ENCODE measurements at regions not wholly inside any gene's neighbourhood (a gene's known extent, or its start where the extent isn't known, plus 50 kb on each side); places are given as distances from the start of the nearest gene placed in this dataset.
"Not testable (repeated sequence)": the region's sequence is repeated elsewhere in the genome, so short reads cannot be mapped to it uniquely, and the experiment has no call there.

GRCh38 chrX:39769748-39770147, 328.0 kb downstream of the BCOR start:
- DNase-seq (ENCODE audit: low spot score) = no peak

DNA sequence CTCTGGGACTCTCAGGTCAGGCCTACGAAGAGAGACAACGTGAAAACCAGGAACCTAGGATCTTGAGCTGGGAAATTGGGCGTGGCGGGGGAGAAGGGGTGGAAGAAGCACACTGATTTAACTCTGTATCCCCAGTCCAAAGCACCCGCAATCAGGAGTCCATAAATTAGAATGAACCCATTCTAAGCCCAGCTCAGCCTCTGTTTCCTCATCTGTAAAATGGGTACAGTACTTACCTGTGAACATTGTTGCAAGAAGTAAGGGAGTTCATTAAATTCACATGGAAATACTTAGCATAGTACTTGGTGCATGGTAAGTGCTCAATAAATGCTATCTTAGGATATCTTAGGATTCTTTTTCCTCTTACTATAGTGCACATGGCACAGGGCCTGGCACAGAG, 326.7 kb downstream of the BCOR start:
- no peak for DNase-seq (ENCODE audit: low spot score)

- peak; percentile 74 for DNase-seq (ENCODE audit: low spot score)
Measured at GRCh38 chrX:39772057-39772832, 325.5 kb downstream of the BCOR start.

DNA sequence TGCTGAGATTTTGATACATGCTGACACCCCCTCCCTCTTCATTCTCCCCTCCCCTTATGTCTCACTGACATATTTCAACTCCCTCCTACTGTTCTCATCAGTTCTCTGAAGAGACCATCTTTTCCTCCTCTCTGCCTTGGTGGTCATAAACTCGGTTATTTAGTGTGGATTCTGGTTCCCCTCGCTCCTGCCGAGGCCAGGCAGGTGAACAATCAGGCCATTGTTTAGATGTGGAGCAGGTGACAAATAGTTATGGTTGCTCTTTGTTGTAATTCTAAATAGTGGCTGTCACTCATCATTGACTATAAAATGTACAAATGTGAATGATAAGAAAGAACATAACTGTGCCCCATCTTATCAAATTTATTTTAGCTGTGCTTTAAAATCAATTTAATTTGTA, 324.6 kb downstream of the BCOR start:
- no peak for DNase-seq (ENCODE audit: low spot score)

DNA sequence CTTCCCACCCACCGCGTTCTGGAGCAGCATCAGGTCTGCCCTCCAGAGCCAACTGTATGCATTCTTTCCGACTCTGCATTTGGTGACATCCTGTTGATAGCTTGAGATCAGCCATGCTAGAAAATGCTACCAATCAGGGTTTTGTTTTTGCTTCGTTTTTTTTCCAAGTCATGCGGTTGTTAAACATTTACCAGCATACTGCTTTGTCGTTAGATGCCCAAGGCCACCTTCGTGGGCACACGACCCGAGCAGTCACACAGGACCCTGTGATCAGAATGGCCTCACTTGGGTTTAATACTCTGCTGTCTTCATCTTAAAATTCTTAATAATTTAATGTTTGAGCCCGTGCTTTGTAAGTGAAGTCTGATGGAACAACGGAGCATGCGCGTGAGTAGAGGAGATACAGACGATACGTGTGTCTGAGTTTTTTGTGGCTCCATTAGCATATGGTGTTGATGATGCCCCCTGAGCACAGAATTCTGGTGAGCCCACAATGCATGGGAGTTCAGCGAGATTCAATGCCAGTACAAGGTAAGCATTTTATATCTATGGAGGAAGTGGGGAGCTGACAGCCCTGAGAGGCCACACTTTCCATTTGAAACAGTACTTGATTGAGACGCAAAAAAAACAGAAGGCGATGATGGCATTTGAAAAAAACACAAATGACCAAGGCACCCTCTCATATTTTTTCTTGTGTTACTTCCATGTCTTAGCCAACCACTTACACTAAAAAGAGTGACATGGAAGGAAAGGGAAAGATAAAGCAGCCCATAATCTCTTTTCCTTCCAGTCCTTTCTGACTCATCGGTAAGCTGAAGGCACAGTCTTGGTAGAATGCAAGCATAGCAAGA, 323.6 kb downstream of the BCOR start:
- DNase-seq (ENCODE audit: low spot score) = peak; percentile 23

GRCh38 chrX:39774774-39775328, 322.9 kb downstream of the BCOR start:
- DNase-seq (ENCODE audit: low spot score) = no peak

DNA sequence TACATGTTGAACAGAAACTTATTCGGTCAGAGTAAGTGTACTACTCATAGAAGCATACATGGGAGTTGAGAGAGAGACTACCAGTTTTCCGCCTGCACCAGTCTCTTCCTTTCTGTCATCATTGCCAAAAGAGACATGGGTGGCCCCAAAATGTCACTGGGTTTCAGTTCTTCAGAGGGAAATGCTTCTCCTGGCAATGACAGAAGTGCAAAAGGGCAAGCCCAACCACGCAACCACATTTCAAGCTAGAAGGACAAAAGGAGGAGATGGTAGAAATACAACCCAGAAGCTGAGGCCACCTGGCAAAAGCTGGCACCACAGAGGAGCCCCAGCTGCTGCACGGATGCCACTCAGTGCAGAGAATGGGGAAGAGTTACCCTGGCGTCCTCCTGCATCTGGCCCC, 320.1 kb downstream of the BCOR start:
- peak; percentile 1 for DNase-seq (ENCODE audit: low spot score)

- DNase-seq (ENCODE audit: low spot score) = no peak
Measured at GRCh38 chrX:39779952-39780783, 317.6 kb downstream of the BCOR start.

DNA sequence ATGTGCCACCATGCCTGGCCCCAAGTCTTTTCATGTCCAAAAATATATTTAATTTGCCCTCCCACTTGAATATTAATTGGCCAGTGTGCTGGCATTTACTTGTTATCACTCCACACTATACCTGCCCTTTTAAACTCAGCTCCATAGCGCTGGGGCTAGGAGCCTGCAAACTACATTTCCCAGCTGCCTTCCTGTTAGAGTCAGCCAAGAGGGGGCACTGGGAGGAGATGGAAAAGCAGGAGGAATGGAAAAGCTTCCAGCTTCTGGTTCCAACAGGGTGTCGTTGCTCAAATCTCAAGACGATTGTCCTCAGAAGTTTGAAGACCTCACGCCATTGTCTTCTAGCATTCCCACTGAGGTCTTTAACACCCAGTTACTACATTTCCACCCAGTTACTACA, 315.5 kb downstream of the BCOR start:
- DNase-seq (ENCODE audit: low spot score) = no peak

- DNase-seq (ENCODE audit: low spot score) = no peak
Measured at GRCh38 chrX:39787999-39788398, 309.8 kb downstream of the BCOR start.

DNA sequence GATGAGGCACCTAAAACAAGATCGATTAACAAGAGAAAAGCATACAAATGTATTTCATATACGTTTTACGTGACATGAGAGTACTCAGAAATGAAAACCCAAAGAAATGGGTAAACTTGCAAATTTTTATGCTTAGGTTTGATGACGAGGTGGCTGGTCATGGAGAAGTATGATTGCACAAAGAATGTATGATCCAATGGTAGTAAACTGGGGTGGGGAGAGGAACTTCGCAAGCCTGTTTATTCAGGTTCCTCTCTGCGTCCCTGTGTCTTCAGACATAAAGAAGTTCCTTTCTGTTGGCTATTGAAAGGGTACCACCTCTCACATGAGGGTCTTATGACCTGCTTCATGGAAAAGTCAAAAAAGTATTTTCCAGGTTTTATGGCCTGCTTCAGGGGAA, 309.2 kb downstream of the BCOR start:
- DNase-seq (ENCODE audit: low spot score) = no peak

- no peak for DNase-seq (ENCODE audit: low spot score)
Measured at GRCh38 chrX:39791691-39792090, 306.1 kb downstream of the BCOR start.

GRCh38 chrX:39795605-39796004, 302.2 kb downstream of the BCOR start:
- no peak for DNase-seq (ENCODE audit: low spot score)

GRCh38 chrX:39796856-39797255, 300.9 kb downstream of the BCOR start:
- DNase-seq (ENCODE audit: low spot score) = no peak

GRCh38 chrX:39798488-39798887, 299.3 kb downstream of the BCOR start:
- DNase-seq (ENCODE audit: low spot score) = not testable (repeated sequence)

- DNase-seq (ENCODE audit: low spot score) = no peak
Measured at GRCh38 chrX:39802354-39802753, 295.4 kb downstream of the BCOR start.

DNA sequence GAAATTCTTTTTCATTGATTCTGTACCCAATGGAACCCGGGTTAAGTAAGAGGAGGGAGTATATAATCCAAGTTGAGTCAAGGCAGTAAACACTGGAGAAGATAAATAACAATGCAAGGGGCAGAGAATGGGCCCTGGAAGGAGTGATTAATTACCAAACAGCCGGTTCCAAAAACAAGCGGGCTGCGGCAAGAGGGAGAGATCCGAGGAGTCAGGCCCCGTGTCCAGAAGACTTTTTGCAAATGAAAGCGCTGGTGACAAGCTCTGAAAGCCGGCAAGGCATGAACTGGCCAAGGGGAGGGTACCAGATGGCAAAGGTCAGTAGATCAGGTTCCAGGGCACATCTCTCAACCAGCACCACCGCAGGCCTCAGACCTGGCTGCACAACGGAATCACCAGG, 294.9 kb downstream of the BCOR start:
- DNase-seq (ENCODE audit: low spot score) = no peak

DNA sequence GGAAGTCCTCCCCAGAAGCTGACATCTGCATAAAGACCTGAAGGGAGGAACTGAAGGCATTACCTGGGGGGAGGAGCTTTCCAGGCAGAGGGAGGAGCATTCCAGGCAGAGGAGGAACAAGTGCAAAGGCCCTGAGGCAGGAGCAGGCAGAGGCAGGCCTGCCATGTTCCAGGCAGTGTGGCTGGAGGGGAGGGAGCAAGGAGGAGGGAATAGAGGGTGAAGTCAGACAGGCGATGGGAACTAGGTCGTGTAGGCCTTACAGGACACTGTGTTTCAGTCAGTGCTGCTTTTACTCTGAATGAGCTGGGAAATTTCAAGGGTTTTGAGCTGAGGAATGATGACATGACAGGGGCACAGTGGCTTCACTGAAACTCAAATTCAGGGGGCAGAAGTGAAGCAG, 292.7 kb downstream of the BCOR start:
- DNase-seq (ENCODE audit: low spot score) = no peak

DNA sequence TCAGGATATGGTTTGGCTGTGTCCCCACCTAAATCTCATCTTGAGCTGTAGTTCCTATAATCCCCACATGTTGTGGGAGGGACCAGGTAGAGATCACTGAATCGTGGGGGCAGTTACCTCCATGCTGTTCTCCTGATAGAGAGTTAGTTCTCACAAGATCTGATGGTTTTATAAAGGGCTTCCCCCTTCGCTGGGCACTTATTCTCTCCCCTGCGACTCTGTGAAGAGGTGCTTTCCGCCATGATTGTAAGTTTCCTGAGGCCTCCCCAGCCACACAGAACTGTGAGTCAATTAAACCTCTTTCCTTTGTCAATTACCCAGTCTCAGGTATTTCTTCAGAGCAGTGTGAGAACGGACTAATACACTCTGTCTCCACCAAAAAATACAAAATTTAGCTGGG, 291.9 kb downstream of the BCOR start:
- no peak for DNase-seq (ENCODE audit: low spot score)

DNA sequence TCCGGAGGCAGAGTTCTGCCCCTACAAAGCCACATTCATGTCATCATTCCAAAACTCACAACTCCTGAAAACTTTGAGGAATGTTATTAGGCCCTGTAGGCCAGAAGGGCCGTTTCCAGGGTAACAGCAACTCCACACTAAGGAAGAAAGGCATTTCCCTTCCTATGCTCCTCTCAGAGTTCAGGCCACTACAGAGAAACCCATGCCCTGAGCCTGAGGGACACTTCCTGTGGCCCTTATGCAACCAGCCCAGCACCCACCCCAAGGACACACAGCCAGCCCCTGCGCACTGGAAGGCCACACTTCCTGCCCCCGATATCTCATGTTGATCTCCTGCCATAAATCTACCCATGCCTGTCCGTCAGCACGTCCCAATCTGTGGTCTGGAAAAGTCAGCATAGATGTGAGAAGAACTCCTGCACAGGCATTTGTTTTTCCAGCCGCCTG, 289.3 kb downstream of the BCOR start:
- no peak for DNase-seq (ENCODE audit: low spot score)

- no peak for DNase-seq (ENCODE audit: low spot score)
Measured at GRCh38 chrX:39809331-39809730, 288.4 kb downstream of the BCOR start.

GRCh38 chrX:39810901-39811300, 286.9 kb downstream of the BCOR start:
- DNase-seq (ENCODE audit: low spot score) = no peak
